GM12892 (cell line): ENCODE measurements at regions not wholly inside any gene's neighbourhood (a gene's known extent, or its start where the extent isn't known, plus 50 kb on each side); places are given as distances from the start of the nearest gene placed in this dataset.

Source experiments
- POLR2A ChIP-seq: IDR thresholded peaks from 2 replicates; pipeline ENCODE4 v1.6.1; 2011; ENCODE audit warnings: low read depth, low read length, control low read depth
- POLR2AphosphoS5 ChIP-seq: IDR thresholded peaks from 2 replicates; pipeline ENCODE4 v1.6.1; 2011; ENCODE audit warnings: low read depth, low read length, control low read depth

DNA sequence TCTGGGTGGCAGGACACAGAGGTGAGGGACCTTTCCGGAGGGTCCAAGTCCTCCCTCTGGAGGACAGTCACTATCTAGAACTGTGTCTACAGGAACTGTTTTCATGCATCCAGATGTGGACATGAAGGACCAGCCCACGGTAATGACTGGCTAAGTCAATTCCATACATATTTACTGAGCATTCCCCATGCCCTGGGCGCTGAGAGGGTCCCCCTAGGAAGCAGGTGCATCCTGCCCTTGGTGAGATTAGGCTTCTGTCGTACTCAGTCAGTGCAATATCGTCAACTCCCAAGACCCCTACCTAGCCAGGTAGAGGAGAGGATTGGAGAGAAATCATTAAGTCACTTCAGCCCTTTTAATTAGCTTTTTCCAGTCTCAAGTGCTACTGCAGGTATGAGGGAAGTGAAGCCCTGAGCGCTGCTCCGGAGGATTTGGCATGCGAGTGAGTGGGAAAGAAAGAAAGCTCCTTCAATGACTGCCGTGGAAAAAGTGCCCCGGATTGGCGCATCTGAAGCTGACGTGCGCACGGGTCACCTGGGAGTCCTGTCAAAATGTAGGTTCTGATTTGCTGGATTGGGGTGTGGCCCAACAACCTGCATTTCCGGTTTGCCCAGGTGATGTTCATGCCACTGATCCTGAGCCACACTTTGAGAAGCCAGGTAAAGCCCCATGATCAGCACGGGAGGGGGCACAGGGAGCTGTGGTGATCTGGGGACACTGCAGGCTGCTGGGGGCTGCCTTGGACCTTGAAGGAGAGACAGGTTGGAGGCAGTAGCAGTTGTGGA, 367.4 kb upstream of the TNRC6C start:
- TF ChIP-seq POLR2A = no peak
- TF ChIP-seq POLR2AphosphoS5 = no peak
